SU-DHL-6 (cell line): ENCODE measurements at regions not wholly inside any gene's neighbourhood (a gene's known extent, or its start where the extent isn't known, plus 50 kb on each side); places are given as distances from the start of the nearest gene placed in this dataset.

ENCODE experiments used
- CTCF ChIP-seq: fragments of 200-600 bp; sonication (generic); IDR thresholded peaks from one replicate; pipeline ENCODE4 v1.5.1; 2017; ENCODE audit warnings: antibody characterized with exemption, mild to moderate bottlenecking, low read length, moderate library complexity; ENCODE audit not compliant: insufficient read depth, poor library complexity, severe bottlenecking
- EZH2phosphoT487 ChIP-seq: fragments of 200-600 bp; sonication (generic), shearing (Covaris generic); conservative IDR thresholded peaks from 2 replicates; pipeline ENCODE4 v1.6.1; 2018; ENCODE audit warnings: mild to moderate bottlenecking, antibody characterized with exemption, low read length, moderate library complexity, mixed read lengths

- TF ChIP-seq CTCF (no peak), EZH2phosphoT487 (no peak)
Observed at GRCh38 chr5:130549884-130550561, 615.0 kb downstream of the HINT1 start.
